ENCODE measurements at regions not wholly inside any gene's neighbourhood (a gene's known extent, or its start where the extent isn't known, plus 50 kb on each side); places are given as distances from the start of the nearest gene placed in this dataset.

GRCh38 chr9:108244686-108245085 is 611.1 kb downstream of the ACTL7B start:
- no peak overlapping the region for H3K27ac Mint-ChIP-seq
- no peak overlapping the region for H2AFZ ChIP-seq (ENCODE audit: insufficient read depth, low read depth, low read length, poor library complexity, severe bottlenecking)
- no peaks in the 10 kb centered on the region for H3K4me1 ChIP-seq (ENCODE audit: control insufficient read depth in 1 of 2, insufficient read depth in 2 of 2, low read length in 2 of 2)
- H3K27me3 Mint-ChIP-seq (ENCODE audit: low read depth in 3 of 3) = no peaks in the 10 kb centered on the region
- H3K4me3 Mint-ChIP-seq = no peak overlapping the region
- H3K9me3 Mint-ChIP-seq = no peaks in the 10 kb centered on the region
- intact Hi-C loops (cut with micrococcal nuclease) = no loop called here
- no peak overlapping the region for H3K4me2 ChIP-seq (replicated peaks; ENCODE audit: extremely low read depth, low read length, poor library complexity, severe bottlenecking)
- no peaks in the 10 kb centered on the region for H3K27me3 ChIP-seq (ENCODE audit: control insufficient read depth in 2 of 2, insufficient read depth in 2 of 2, low read length in 2 of 2)
- H4K20me1 ChIP-seq (ENCODE audit: insufficient read depth, low read length) = no peaks in the 10 kb centered on the region
- no peaks in the 10 kb centered on the region for H3K9me3 ChIP-seq (replicated peaks in 1 of 2; ENCODE audit: control insufficient read depth in 1 of 2, insufficient read depth in 1 of 2, low read length in 2 of 2)
- H3K9ac ChIP-seq (ENCODE audit: insufficient read depth, low read length, poor library complexity, severe bottlenecking) = no peak overlapping the region
- no peak for TF ChIP-seq CTCF (IDR thresholded peaks at IDR 0.05)
- no peaks in the 10 kb centered on the region for H3K36me3 Mint-ChIP-seq
- DNase-seq = no peak
- H3K79me2 ChIP-seq (ENCODE audit: insufficient read depth, low read length) = no peaks in the 10 kb centered on the region
- H3K4me3 ChIP-seq (replicated peaks in 1 of 3; ENCODE audit: low read depth in 2 of 3, low read length in 3 of 3) = no peak overlapping the region
- no peak overlapping the region for H3K27ac ChIP-seq (ENCODE audit: low read depth in 1 of 2, low read length in 2 of 2)
- no peaks in the 10 kb centered on the region for H3K4me1 Mint-ChIP-seq
- H3K36me3 ChIP-seq (replicated peaks in 1 of 2; ENCODE audit: control insufficient read depth in 1 of 2, insufficient read depth in 2 of 2, low read length in 2 of 2) = no peaks in the 10 kb centered on the region

GRCh38 chr9:108241384-108242073 is 614.3 kb downstream of the ACTL7B start:
- WGBS (ENCODE audit: insufficient coverage) = 100% methylated on average over 1 of the region's 1 CpG
- H2AFZ ChIP-seq (ENCODE audit: insufficient read depth, low read depth, low read length, poor library complexity, severe bottlenecking) = peak overlapping the region; percentile 1
- Mint-ChIP-seq H3K9me3 (peaks cover 0 to 5% (median 3%) of the 10 kb centered on the region in 7 donors), H3K36me3 (no peaks in the 10 kb centered on the region), H3K4me3 (no peak overlapping the region), H3K4me1 (no peaks in the 10 kb centered on the region), H3K27me3 (ENCODE audit: low read depth in 3 of 3) (no peaks in the 10 kb centered on the region), H3K27ac (no peak overlapping the region)
- no peak for TF ChIP-seq CTCF (IDR thresholded peaks at IDR 0.05)
- H3K27ac ChIP-seq (ENCODE audit: low read depth in 1 of 2, low read length in 2 of 2) = no peak overlapping the region
- H3K9me3 ChIP-seq (replicated peaks in 1 of 2; ENCODE audit: control insufficient read depth in 1 of 2, insufficient read depth in 1 of 2, low read length in 2 of 2) = no peaks in the 10 kb centered on the region
- no peaks in the 10 kb centered on the region for H3K79me2 ChIP-seq (ENCODE audit: insufficient read depth, low read length)
- H3K27me3 ChIP-seq (ENCODE audit: control insufficient read depth in 2 of 2, insufficient read depth in 2 of 2, low read length in 2 of 2) = no peaks in the 10 kb centered on the region
- no peak overlapping the region for H3K4me3 ChIP-seq (replicated peaks in 1 of 3; ENCODE audit: low read depth in 2 of 3, low read length in 3 of 3)
- H3K9ac ChIP-seq (ENCODE audit: insufficient read depth, low read length, poor library complexity, severe bottlenecking) = no peak overlapping the region
- DNase-seq = no peak
- H4K20me1 ChIP-seq (ENCODE audit: insufficient read depth, low read length) = no peaks in the 10 kb centered on the region
- no peaks in the 10 kb centered on the region for H3K36me3 ChIP-seq (replicated peaks in 1 of 2; ENCODE audit: control insufficient read depth in 1 of 2, insufficient read depth in 2 of 2, low read length in 2 of 2)
- H3K4me1 ChIP-seq (ENCODE audit: control insufficient read depth in 1 of 2, insufficient read depth in 2 of 2, low read length in 2 of 2) = no peaks in the 10 kb centered on the region
- intact Hi-C loops (cut with micrococcal nuclease) = no loop called here
- no peak overlapping the region for H3K4me2 ChIP-seq (replicated peaks; ENCODE audit: extremely low read depth, low read length, poor library complexity, severe bottlenecking)

Measured in CD14-positive monocyte (primary cell).